PC-3 (cell line): ENCODE measurements at regions not wholly inside any gene's neighbourhood (a gene's known extent, or its start where the extent isn't known, plus 50 kb on each side); places are given as distances from the start of the nearest gene placed in this dataset.

ENCODE experiments used
- EZH2phosphoT487 ChIP-seq: fragments of 300-600 bp; sonication (generic); IDR thresholded peaks from 2 replicates; pipeline ENCODE4 v1.6.1; 2018; ENCODE audit warnings: mild to moderate bottlenecking, antibody characterized with exemption, low read length, borderline replicate concordance
- TF ChIP-seq, protein P1 (sequence below): fragments of 300-600 bp; sonication (generic); conservative IDR thresholded peaks from 2 replicates; pipeline ENCODE4 v1.5.1; 2017; ENCODE audit warnings: antibody characterized with exemption, low read depth, mild to moderate bottlenecking, low read length

DNA sequence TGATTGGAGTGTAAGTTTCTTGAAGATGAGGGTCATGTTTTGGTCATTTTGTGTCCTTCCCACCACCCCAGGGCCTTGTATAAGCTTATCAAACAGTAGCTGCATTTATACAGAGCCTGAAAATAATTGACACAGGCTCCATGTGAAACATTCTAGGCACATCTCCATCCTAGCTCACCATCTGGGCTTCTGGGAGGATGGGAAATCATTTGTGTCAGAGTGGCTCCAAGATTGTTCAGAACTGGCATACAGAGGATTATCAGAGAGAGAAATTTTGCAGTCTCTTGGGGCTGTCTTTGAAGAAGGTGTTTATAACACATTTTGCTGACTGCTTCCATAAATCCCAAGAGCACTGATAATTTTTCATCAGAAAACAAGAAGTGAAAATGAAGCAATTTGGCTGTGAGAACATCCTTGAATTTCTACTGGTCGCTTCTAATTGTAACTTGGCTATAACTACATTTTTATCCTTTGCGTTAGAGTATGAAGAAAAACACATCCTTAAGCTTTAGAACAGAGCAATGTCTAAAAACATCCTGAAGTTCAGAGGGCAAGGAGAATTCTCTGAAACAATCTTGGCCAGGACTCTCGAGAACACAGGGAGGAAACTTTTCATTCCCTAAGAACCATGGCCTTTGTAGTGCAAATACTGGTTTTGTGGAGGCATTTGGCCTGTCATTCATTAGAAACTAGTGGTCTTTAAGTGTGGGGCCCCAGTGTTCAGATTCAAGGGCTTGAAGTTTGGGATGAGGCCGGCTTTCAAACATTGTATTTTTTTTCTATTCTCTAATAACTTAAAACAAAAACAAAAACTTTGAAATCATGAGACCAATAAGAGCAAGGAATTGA lies 151.1 kb downstream of the DACT1 start:
- TF ChIP-seq, protein P1, sequence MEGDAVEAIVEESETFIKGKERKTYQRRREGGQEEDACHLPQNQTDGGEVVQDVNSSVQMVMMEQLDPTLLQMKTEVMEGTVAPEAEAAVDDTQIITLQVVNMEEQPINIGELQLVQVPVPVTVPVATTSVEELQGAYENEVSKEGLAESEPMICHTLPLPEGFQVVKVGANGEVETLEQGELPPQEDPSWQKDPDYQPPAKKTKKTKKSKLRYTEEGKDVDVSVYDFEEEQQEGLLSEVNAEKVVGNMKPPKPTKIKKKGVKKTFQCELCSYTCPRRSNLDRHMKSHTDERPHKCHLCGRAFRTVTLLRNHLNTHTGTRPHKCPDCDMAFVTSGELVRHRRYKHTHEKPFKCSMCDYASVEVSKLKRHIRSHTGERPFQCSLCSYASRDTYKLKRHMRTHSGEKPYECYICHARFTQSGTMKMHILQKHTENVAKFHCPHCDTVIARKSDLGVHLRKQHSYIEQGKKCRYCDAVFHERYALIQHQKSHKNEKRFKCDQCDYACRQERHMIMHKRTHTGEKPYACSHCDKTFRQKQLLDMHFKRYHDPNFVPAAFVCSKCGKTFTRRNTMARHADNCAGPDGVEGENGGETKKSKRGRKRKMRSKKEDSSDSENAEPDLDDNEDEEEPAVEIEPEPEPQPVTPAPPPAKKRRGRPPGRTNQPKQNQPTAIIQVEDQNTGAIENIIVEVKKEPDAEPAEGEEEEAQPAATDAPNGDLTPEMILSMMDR = no peak
- TF ChIP-seq EZH2phosphoT487 = no peak; the same call in 1 of the 2 replicates
